ENCODE measurements at regions not wholly inside any gene's neighbourhood (a gene's known extent, or its start where the extent isn't known, plus 50 kb on each side); places are given as distances from the start of the nearest gene placed in this dataset.
A peak's percentile ranks its signal among the peaks of the same experiment; 100 is the strongest.

DNA sequence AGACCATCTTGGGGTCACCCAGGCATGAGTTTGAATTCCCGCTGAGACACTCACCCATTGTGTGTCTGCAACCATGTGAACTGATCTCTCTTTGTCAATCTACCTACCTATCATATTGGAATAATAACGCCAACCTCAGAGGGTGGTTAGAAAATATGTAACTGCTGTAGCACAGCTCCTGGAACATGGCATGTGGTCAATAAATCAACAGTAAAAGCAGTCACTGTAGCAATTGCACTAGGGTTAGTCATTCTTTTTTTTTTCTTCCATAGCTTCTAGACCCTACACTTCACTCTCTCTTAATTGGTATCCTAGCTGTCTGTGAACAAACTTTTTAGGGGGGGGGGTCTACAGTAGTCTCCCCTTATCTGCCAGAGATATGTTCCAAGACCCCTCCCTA, 64.2 kb upstream of the SLCO2A1 start:
- TF ChIP-seq, protein P1, sequence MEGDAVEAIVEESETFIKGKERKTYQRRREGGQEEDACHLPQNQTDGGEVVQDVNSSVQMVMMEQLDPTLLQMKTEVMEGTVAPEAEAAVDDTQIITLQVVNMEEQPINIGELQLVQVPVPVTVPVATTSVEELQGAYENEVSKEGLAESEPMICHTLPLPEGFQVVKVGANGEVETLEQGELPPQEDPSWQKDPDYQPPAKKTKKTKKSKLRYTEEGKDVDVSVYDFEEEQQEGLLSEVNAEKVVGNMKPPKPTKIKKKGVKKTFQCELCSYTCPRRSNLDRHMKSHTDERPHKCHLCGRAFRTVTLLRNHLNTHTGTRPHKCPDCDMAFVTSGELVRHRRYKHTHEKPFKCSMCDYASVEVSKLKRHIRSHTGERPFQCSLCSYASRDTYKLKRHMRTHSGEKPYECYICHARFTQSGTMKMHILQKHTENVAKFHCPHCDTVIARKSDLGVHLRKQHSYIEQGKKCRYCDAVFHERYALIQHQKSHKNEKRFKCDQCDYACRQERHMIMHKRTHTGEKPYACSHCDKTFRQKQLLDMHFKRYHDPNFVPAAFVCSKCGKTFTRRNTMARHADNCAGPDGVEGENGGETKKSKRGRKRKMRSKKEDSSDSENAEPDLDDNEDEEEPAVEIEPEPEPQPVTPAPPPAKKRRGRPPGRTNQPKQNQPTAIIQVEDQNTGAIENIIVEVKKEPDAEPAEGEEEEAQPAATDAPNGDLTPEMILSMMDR (conservative IDR thresholded peaks at IDR 0.05; ENCODE audit: low read depth, low read length): no peak
- TF ChIP-seq POLR2A (IDR thresholded peaks at IDR 0.05; ENCODE audit: low read depth, low read length) (no peak), RCOR1 (IDR thresholded peaks at IDR 0.05; ENCODE audit: insufficient replicate concordance, low read length) (no peak), NFE2L2 (IDR thresholded peaks at IDR 0.05; ENCODE audit: low read depth, low read length) (no peak), RAD21 (IDR thresholded peaks at IDR 0.05; ENCODE audit: low read length) (no peak), CEBPB (IDR thresholded peaks at IDR 0.05; ENCODE audit: low read depth, low read length) (peak; percentile 12; the same call in 1 of the 2 replicates), FOS (IDR thresholded peaks at IDR 0.05; ENCODE audit: low read depth, low read length) (no peak), SMC3 (IDR thresholded peaks at IDR 0.05; ENCODE audit: low read depth, low read length) (no peak), MXI1 (IDR thresholded peaks at IDR 0.05; ENCODE audit: borderline replicate concordance, low read depth, low read length) (no peak), CHD1 (IDR thresholded peaks at IDR 0.05; ENCODE audit: low read depth, low read length) (no peak), RFX5 (IDR thresholded peaks at IDR 0.05; ENCODE audit: low read depth, low read length) (no peak)
- TF ChIP-seq, protein P2, sequence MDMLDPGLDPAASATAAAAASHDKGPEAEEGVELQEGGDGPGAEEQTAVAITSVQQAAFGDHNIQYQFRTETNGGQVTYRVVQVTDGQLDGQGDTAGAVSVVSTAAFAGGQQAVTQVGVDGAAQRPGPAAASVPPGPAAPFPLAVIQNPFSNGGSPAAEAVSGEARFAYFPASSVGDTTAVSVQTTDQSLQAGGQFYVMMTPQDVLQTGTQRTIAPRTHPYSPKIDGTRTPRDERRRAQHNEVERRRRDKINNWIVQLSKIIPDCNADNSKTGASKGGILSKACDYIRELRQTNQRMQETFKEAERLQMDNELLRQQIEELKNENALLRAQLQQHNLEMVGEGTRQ (IDR thresholded peaks at IDR 0.05; ENCODE audit: low read depth, low read length): no peak
- TF ChIP-seq, protein P3, sequence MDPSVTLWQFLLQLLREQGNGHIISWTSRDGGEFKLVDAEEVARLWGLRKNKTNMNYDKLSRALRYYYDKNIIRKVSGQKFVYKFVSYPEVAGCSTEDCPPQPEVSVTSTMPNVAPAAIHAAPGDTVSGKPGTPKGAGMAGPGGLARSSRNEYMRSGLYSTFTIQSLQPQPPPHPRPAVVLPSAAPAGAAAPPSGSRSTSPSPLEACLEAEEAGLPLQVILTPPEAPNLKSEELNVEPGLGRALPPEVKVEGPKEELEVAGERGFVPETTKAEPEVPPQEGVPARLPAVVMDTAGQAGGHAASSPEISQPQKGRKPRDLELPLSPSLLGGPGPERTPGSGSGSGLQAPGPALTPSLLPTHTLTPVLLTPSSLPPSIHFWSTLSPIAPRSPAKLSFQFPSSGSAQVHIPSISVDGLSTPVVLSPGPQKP (IDR thresholded peaks at IDR 0.05; ENCODE audit: borderline replicate concordance, low read depth, low read length): no peak

All from IMR-90 (cell line).